ENCODE measurements at regions not wholly inside any gene's neighbourhood (a gene's known extent, or its start where the extent isn't known, plus 50 kb on each side); places are given as distances from the start of the nearest gene placed in this dataset.

GRCh38 chr1:82472489-82473131 lies 671.9 kb downstream of the ADGRL2 start:
- no peak for DNase-seq (ENCODE audit: low spot score)

GRCh38 chr1:82466891-82467290 lies 666.2 kb downstream of the ADGRL2 start:
- DNase-seq (ENCODE audit: low spot score): no peak
- no peak for FAIRE-seq

More at GRCh38 chr1:82472489-82473131, 671.9 kb downstream of the ADGRL2 start:
- no peak for FAIRE-seq

- FAIRE-seq: no peak
Measured at GRCh38 chr1:82466416-82466815, 665.7 kb downstream of the ADGRL2 start.

GRCh38 chr1:82465024-82465423 lies 664.3 kb downstream of the ADGRL2 start:
- no peak for FAIRE-seq
- no peak for DNase-seq (ENCODE audit: low spot score)

More at GRCh38 chr1:82466416-82466815, 665.7 kb downstream of the ADGRL2 start:
- DNase-seq (ENCODE audit: low spot score): no peak

GRCh38 chr1:82464362-82465001 lies 663.7 kb downstream of the ADGRL2 start:
- DNase-seq (ENCODE audit: low spot score): no peak
- FAIRE-seq: no peak

- FAIRE-seq: no peak
- no peak for DNase-seq (ENCODE audit: low spot score)
Measured at GRCh38 chr1:82463951-82464350, 663.2 kb downstream of the ADGRL2 start.

- DNase-seq (ENCODE audit: low spot score): no peak
- FAIRE-seq: no peak
Measured at GRCh38 chr1:82462366-82462765, 661.6 kb downstream of the ADGRL2 start.

GRCh38 chr1:82455342-82455741 lies 654.6 kb downstream of the ADGRL2 start:
- FAIRE-seq (no peak), DNase-seq (ENCODE audit: low spot score) (no peak)

GRCh38 chr1:82454431-82454830 lies 653.7 kb downstream of the ADGRL2 start:
- DNase-seq (ENCODE audit: low spot score) (no peak), FAIRE-seq (no peak)

GRCh38 chr1:82453511-82454185 lies 652.9 kb downstream of the ADGRL2 start:
- DNase-seq (ENCODE audit: low spot score) (no peak), FAIRE-seq (no peak)

- DNase-seq (ENCODE audit: low spot score): no peak
- no peak for FAIRE-seq
Measured at GRCh38 chr1:82452096-82452495, 651.4 kb downstream of the ADGRL2 start.

GRCh38 chr1:82451191-82451590 lies 650.5 kb downstream of the ADGRL2 start:
- FAIRE-seq (no peak), DNase-seq (ENCODE audit: low spot score) (no peak)

- no peak for DNase-seq (ENCODE audit: low spot score)
- FAIRE-seq: no peak
Measured at GRCh38 chr1:82449506-82450057, 648.8 kb downstream of the ADGRL2 start.

- no peak for FAIRE-seq
- DNase-seq (ENCODE audit: low spot score): no peak
Measured at GRCh38 chr1:82446955-82447354, 646.2 kb downstream of the ADGRL2 start.

GRCh38 chr1:82446236-82446635 lies 645.5 kb downstream of the ADGRL2 start:
- DNase-seq (ENCODE audit: low spot score) (no peak), FAIRE-seq (no peak)

GRCh38 chr1:82445827-82446226 lies 645.1 kb downstream of the ADGRL2 start:
- DNase-seq (ENCODE audit: low spot score): no peak
- no peak for FAIRE-seq

- DNase-seq (ENCODE audit: low spot score): no peak
- no peak for FAIRE-seq
Measured at GRCh38 chr1:82445132-82445531, 644.4 kb downstream of the ADGRL2 start.

- no peak for DNase-seq (ENCODE audit: low spot score)
- FAIRE-seq: no peak
Measured at GRCh38 chr1:82441402-82441801, 640.7 kb downstream of the ADGRL2 start.

GRCh38 chr1:82423174-82423815 lies 622.6 kb downstream of the ADGRL2 start:
- FAIRE-seq (no peak), DNase-seq (ENCODE audit: low spot score) (no peak)

GRCh38 chr1:82421782-82422181 lies 621.0 kb downstream of the ADGRL2 start:
- DNase-seq (ENCODE audit: low spot score): no peak
- FAIRE-seq: no peak

GRCh38 chr1:82420584-82420983 lies 619.9 kb downstream of the ADGRL2 start:
- DNase-seq (ENCODE audit: low spot score) (no peak), FAIRE-seq (no peak)

- no peak for FAIRE-seq
- DNase-seq (ENCODE audit: low spot score): no peak
Measured at GRCh38 chr1:82411605-82412004, 610.9 kb downstream of the ADGRL2 start.

Measured in RCC 7860 (cell line).